OCI-LY1 (cell line): ENCODE measurements at regions not wholly inside any gene's neighbourhood (a gene's known extent, or its start where the extent isn't known, plus 50 kb on each side); places are given as distances from the start of the nearest gene placed in this dataset.

Experiments
- H2AFZ ChIP-seq: fragments of 200-600 bp; sonication (generic), shearing (Covaris generic); 2 replicates; pipeline ENCODE4 v1.6.0; 2014; ENCODE audit warnings: antibody characterized with exemption, mild to moderate bottlenecking, low read length
- H3F3A ChIP-seq: fragments of 200-600 bp; sonication (generic), shearing (Covaris generic); 2 replicates; pipeline ENCODE4 v1.6.0; 2014; ENCODE audit warnings: mild to moderate bottlenecking, antibody characterized with exemption, low read length, moderate library complexity; ENCODE audit not compliant: insufficient read depth
- H3K27ac ChIP-seq: fragments of 200-600 bp; sonication (generic); 2 replicates; pipeline ENCODE4 v1.5.1; 2014; ENCODE audit warnings: low read length, mixed run types, mild to moderate bottlenecking, low read depth; ENCODE audit not compliant: poor library complexity, severe bottlenecking
- H3K27me3 ChIP-seq: fragments of 200-600 bp; sonication (generic); 2 replicates; pipeline ENCODE4 v1.6.0; 2014; ENCODE audit warnings: antibody characterized with exemption, mild to moderate bottlenecking, low read length, moderate library complexity; ENCODE audit not compliant: insufficient read depth
- H3K36me3 ChIP-seq: fragments of 200-600 bp; sonication (generic); 2 replicates; pipeline ENCODE4 v1.6.1; 2014; ENCODE audit warnings: mild to moderate bottlenecking, antibody characterized with exemption, low read length, moderate library complexity, mixed read lengths; ENCODE audit not compliant: insufficient read depth
- H3K4me1 ChIP-seq: fragments of 200-600 bp; sonication (generic); 2 replicates; pipeline ENCODE4 v1.5.1; 2014; ENCODE audit warnings: mild to moderate bottlenecking, low read length, moderate library complexity; ENCODE audit not compliant: insufficient read depth, severe bottlenecking
- H3K4me2 ChIP-seq: fragments of 200-600 bp; sonication (generic), shearing (Covaris generic); 2 replicates; pipeline ENCODE4 v1.6.1; 2014; ENCODE audit warnings: low read length
- H3K4me3 ChIP-seq: fragments of 200-600 bp; sonication (generic); 2 replicates; pipeline ENCODE4 v1.5.1; 2014; ENCODE audit warnings: low read length, low read depth, mild to moderate bottlenecking, mixed read lengths; ENCODE audit not compliant: poor library complexity, severe bottlenecking
- H3K79me2 ChIP-seq: fragments of 200-600 bp; shearing (Covaris generic); 2 replicates; pipeline ENCODE4 v1.6.1; 2016; ENCODE audit warnings: mixed run types, low read length, mixed read lengths; ENCODE audit not compliant: insufficient read depth
- H3K9ac ChIP-seq: fragments of 200-600 bp; sonication (generic), shearing (Covaris generic); 2 replicates; pipeline ENCODE4 v1.6.1; 2014; ENCODE audit warnings: mild to moderate bottlenecking, low read length, mixed read lengths
- H3K9me2 ChIP-seq: fragments of 200-600 bp; sonication (generic), shearing (Covaris generic); 2 replicates; pipeline ENCODE4 v1.6.1; 2014; ENCODE audit warnings: low read depth, mild to moderate bottlenecking, low read length, mixed read lengths
- H3K9me3 ChIP-seq: fragments of 200-600 bp; shearing (Covaris generic); 2 replicates; pipeline ENCODE4 v1.6.1; 2014; ENCODE audit warnings: low read length, mixed read lengths
- H4K20me1 ChIP-seq: fragments of 200-600 bp; sonication (generic), shearing (Covaris generic); 2 replicates; pipeline ENCODE4 v1.6.0; 2016; ENCODE audit warnings: mild to moderate bottlenecking, low read length; ENCODE audit not compliant: insufficient read depth
- CTCF ChIP-seq: fragments of 200-600 bp; sonication (generic), shearing (Covaris generic); IDR thresholded peaks from 2 replicates; pipeline ENCODE4 v1.5.1; 2017; ENCODE audit warnings: mild to moderate bottlenecking, antibody characterized with exemption, low read length, moderate library complexity, mixed read lengths
- EZH2 ChIP-seq: fragments of 200-600 bp; sonication (generic), shearing (Covaris generic); IDR thresholded peaks from 2 replicates; pipeline ENCODE4 v1.8.0; 2017; ENCODE audit warnings: borderline replicate concordance, mixed run types, mild to moderate bottlenecking, antibody characterized with exemption, low read length, moderate library complexity, mixed read lengths

GRCh38 chr22:49212002-49212401, 615.7 kb downstream of the BRD1 start:
- Histone ChIP-seq H3K4me2 (no peak overlapping the region), H3K79me2 (no peaks in the 10 kb centered on the region), H3F3A (no peaks in the 10 kb centered on the region), H2AFZ (no peak overlapping the region), H3K4me1 (no peaks in the 10 kb centered on the region), H3K9ac (no peak overlapping the region), H3K27me3 (no peaks in the 10 kb centered on the region), H3K4me3 (no peak overlapping the region), H3K9me2 (no peaks in the 10 kb centered on the region), H3K27ac (no peak overlapping the region), H3K36me3 (no peaks in the 10 kb centered on the region), H3K9me3 (no peaks in the 10 kb centered on the region), H4K20me1 (no peaks in the 10 kb centered on the region)
- TF ChIP-seq CTCF: no peak
- no peak for TF ChIP-seq EZH2

- H3K4me2 ChIP-seq: no peak overlapping the region
- no peaks in the 10 kb centered on the region for H3K9me3 ChIP-seq
- H3K79me2 ChIP-seq: no peaks in the 10 kb centered on the region
- H4K20me1 ChIP-seq: no peaks in the 10 kb centered on the region
- H3K27ac ChIP-seq: no peak overlapping the region
- no peaks in the 10 kb centered on the region for H3K9me2 ChIP-seq
- H3K27me3 ChIP-seq: no peaks in the 10 kb centered on the region
- no peak for TF ChIP-seq CTCF
- no peak for TF ChIP-seq EZH2
- H3K9ac ChIP-seq: no peak overlapping the region
- H3F3A ChIP-seq: no peaks in the 10 kb centered on the region
- no peak overlapping the region for H3K4me3 ChIP-seq
- no peaks in the 10 kb centered on the region for H3K4me1 ChIP-seq
- H3K36me3 ChIP-seq: no peaks in the 10 kb centered on the region
- H2AFZ ChIP-seq: no peak overlapping the region
Observed at GRCh38 chr22:49211176-49211575, 616.5 kb downstream of the BRD1 start.

GRCh38 chr22:49210606-49211005, 617.1 kb downstream of the BRD1 start:
- Histone ChIP-seq H3K27me3 (no peaks in the 10 kb centered on the region), H2AFZ (no peak overlapping the region), H4K20me1 (no peaks in the 10 kb centered on the region), H3K4me1 (no peaks in the 10 kb centered on the region), H3K9me3 (no peaks in the 10 kb centered on the region), H3K36me3 (no peaks in the 10 kb centered on the region), H3F3A (no peaks in the 10 kb centered on the region), H3K4me3 (no peak overlapping the region), H3K4me2 (no peak overlapping the region), H3K9ac (no peak overlapping the region), H3K27ac (no peak overlapping the region), H3K79me2 (no peaks in the 10 kb centered on the region), H3K9me2 (no peaks in the 10 kb centered on the region)
- no peak for TF ChIP-seq EZH2
- TF ChIP-seq CTCF: no peak
